SK-N-SH (cell line): ENCODE measurements at regions not wholly inside any gene's neighbourhood (a gene's known extent, or its start where the extent isn't known, plus 50 kb on each side); places are given as distances from the start of the nearest gene placed in this dataset.

Source experiments
- CTCF ChIA-PET: fragments of 300-600, 350-600 bp; formaldehyde crosslinking; extraction: SDS; loops from one replicate; lab custom pipeline; 2021; lab: Yijun Ruan, JAX
- POLR2A ChIA-PET: fragments of 350-600 bp; sonication (Branson Sonifier 250); formaldehyde crosslinking; extraction: SDS; loops from one replicate; lab custom pipeline; 2020; ENCODE audit warnings: antibody characterized with exemption, inconsistent platforms; lab: Yijun Ruan, JAX
- DNase-seq: peaks from one replicate; pipeline ENCODE4 v3.0.0; 2012
- H2AFZ ChIP-seq: fragments of 200-600 bp; sonication (generic); 2 replicates; pipeline ENCODE4 v1.8.1; 2016; ENCODE audit warnings: antibody characterized with exemption, mild to moderate bottlenecking, low read depth
- H3F3A ChIP-seq: fragments of 200-600 bp; sonication (generic); replicated peaks from 2 replicates; pipeline ENCODE3; 2016; ENCODE audit warnings: antibody characterized with exemption, mild to moderate bottlenecking; ENCODE audit not compliant: insufficient read depth
- H3K27ac ChIP-seq, 2 experiments: fragments of 200-500 bp in 1 of 2; fragments of 200-600 bp in 1 of 2; sonication (Bioruptor generic) in 1 of 2; sonication (generic), shearing (Covaris generic) in 1 of 2; 2 replicates each; pipeline versions ENCODE4 v1.5.1 to v1.6.1; 2014 to 2016; ENCODE audit warnings: low read depth in 2 of 2, inconsistent platforms in 1 of 2, low read length in 1 of 2, mild to moderate bottlenecking in 1 of 2, mixed read lengths in 1 of 2
- H3K27me3 ChIP-seq: fragments of 200-600 bp; sonication (generic), shearing (Covaris generic); 2 replicates; pipeline ENCODE4 v1.6.1; 2016; ENCODE audit warnings: mixed run types; ENCODE audit not compliant: insufficient read depth
- H3K36me3 ChIP-seq, 2 experiments: fragments of 200-500 bp in 1 of 2; fragments of 200-600 bp in 1 of 2; sonication (Bioruptor generic) in 1 of 2; sonication (generic) in 1 of 2; replicated peaks in 1 of 2; 2 replicates each; pipeline versions ENCODE3 to v1.5.1; 2014 to 2016; ENCODE audit warnings: low read length in 1 of 2, mild to moderate bottlenecking in 1 of 2; ENCODE audit not compliant: insufficient read depth in 2 of 2, control insufficient read depth in 1 of 2
- H3K4me1 ChIP-seq, 2 experiments: fragments of 200-500 bp in 1 of 2; fragments of 200-600 bp in 1 of 2; sonication (Bioruptor generic) in 1 of 2; sonication (generic), shearing (Covaris generic) in 1 of 2; 2 replicates each; pipeline versions ENCODE4 v1.5.1 to v1.6.1; 2014 to 2016; ENCODE audit warnings: low read depth in 1 of 2, low read length in 1 of 2, mixed run types in 1 of 2; ENCODE audit not compliant: insufficient read depth in 2 of 2, control insufficient read depth in 1 of 2
- H3K4me2 ChIP-seq: fragments of 200-600 bp; sonication (generic), shearing (Covaris generic); 2 replicates; pipeline ENCODE4 v1.6.1; 2017; ENCODE audit warnings: mixed run types
- H3K4me3 ChIP-seq, 2 experiments: fragments of 200-500 bp in 1 of 2; fragments of 200-600 bp in 1 of 2; sonication (Bioruptor generic) in 1 of 2; sonication (generic), shearing (Covaris generic) in 1 of 2; 2 replicates each; pipeline versions ENCODE4 v1.5.1 to v1.8.1; 2014 to 2016; ENCODE audit warnings: low read depth in 2 of 2, inconsistent platforms in 1 of 2, low read length in 1 of 2, mild to moderate bottlenecking in 1 of 2, mixed read lengths in 1 of 2, moderate library complexity in 1 of 2
- H3K79me2 ChIP-seq: fragments of 200-600 bp; sonication (generic); 2 replicates; pipeline ENCODE4 v1.8.1; 2017; ENCODE audit warnings: mild to moderate bottlenecking; ENCODE audit not compliant: insufficient read depth
- H3K9ac ChIP-seq: fragments of 200-600 bp; sonication (generic); 2 replicates; pipeline ENCODE4 v1.6.1; 2017; ENCODE audit warnings: mixed run types
- H3K9me2 ChIP-seq: fragments of 200-600 bp; sonication (generic); 2 replicates; pipeline ENCODE4 v1.6.1; 2017; ENCODE audit warnings: mixed run types
- H3K9me3 ChIP-seq: fragments of 200-600 bp; sonication (generic); 2 replicates; pipeline ENCODE4 v1.6.1; 2017; ENCODE audit warnings: mixed run types, mild to moderate bottlenecking, moderate library complexity
- H4K20me1 ChIP-seq: fragments of 200-600 bp; sonication (generic); 2 replicates; pipeline ENCODE4 v1.6.1; 2017; ENCODE audit warnings: mild to moderate bottlenecking, mixed run types; ENCODE audit not compliant: insufficient read depth
- EZH2phosphoT487 ChIP-seq: fragments of 200-600 bp; sonication (generic); IDR thresholded peaks from 2 replicates; pipeline ENCODE4 v1.6.1; 2017; ENCODE audit warnings: low read depth, mixed run types, mild to moderate bottlenecking, antibody characterized with exemption, moderate library complexity, borderline replicate concordance
- FOSL2 ChIP-seq: IDR thresholded peaks from 2 replicates; pipeline ENCODE4 v1.4.0; 2012; ENCODE audit warnings: low read depth, mild to moderate bottlenecking, moderate library complexity, borderline replicate concordance
- FOXM1 ChIP-seq: IDR thresholded peaks from 2 replicates; pipeline ENCODE4 v1.4.0; 2012; ENCODE audit warnings: low read depth, mild to moderate bottlenecking
- JUND ChIP-seq: IDR thresholded peaks from 2 replicates; pipeline ENCODE4 v1.4.0; 2012
- MXI1 ChIP-seq: IDR thresholded peaks from 2 replicates; pipeline ENCODE4 v1.6.1; 2012; ENCODE audit warnings: mild to moderate bottlenecking, low read depth, low read length, improper control_type of control experiment
- NFIC ChIP-seq: IDR thresholded peaks from 2 replicates; pipeline ENCODE4 v1.4.0; 2012; ENCODE audit warnings: borderline replicate concordance
- NRF1 ChIP-seq: IDR thresholded peaks from 2 replicates; pipeline ENCODE4 v1.6.1; 2012; ENCODE audit warnings: low read depth, mild to moderate bottlenecking, low read length
- RAD21 ChIP-seq: IDR thresholded peaks from 2 replicates; pipeline ENCODE4 v1.6.1; 2012; ENCODE audit warnings: mild to moderate bottlenecking, low read length
- RXRA ChIP-seq: IDR thresholded peaks from 2 replicates; pipeline ENCODE4 v1.4.0; 2012; ENCODE audit warnings: low read depth, mild to moderate bottlenecking, borderline replicate concordance
- SIN3A ChIP-seq: IDR thresholded peaks from 2 replicates; pipeline ENCODE4 v1.6.1; 2012; ENCODE audit warnings: low read depth, mild to moderate bottlenecking, low read length, moderate library complexity, borderline replicate concordance
- SMC3 ChIP-seq: IDR thresholded peaks from 2 replicates; pipeline ENCODE4 v1.6.1; 2012; ENCODE audit warnings: low read depth, low read length, improper control_type of control experiment
- TAF1 ChIP-seq: IDR thresholded peaks from 2 replicates; pipeline ENCODE4 v1.6.1; 2012; ENCODE audit warnings: low read depth, mild to moderate bottlenecking, low read length, moderate library complexity, borderline replicate concordance
- TCF12 ChIP-seq: IDR thresholded peaks from 2 replicates; pipeline ENCODE4 v1.4.0; 2012
- TEAD4 ChIP-seq: IDR thresholded peaks from 2 replicates; pipeline ENCODE4 v1.4.0; 2012; ENCODE audit warnings: mild to moderate bottlenecking, borderline replicate concordance; ENCODE audit not compliant: insufficient read depth
- YY1 ChIP-seq: IDR thresholded peaks from 2 replicates; pipeline ENCODE4 v1.4.0; 2012; ENCODE audit warnings: low read depth, mild to moderate bottlenecking
- WGBS: methylation state at CpG from one replicate; pipeline ENCODE4 v1.1.6; 2017; ENCODE audit warnings: low lambda C conversion rate; 5-methylcytosine and 5-hydroxymethylcytosine counted together
- TF ChIP-seq, protein P1 (sequence below): IDR thresholded peaks from 2 replicates; pipeline ENCODE4 v1.4.0; 2012; ENCODE audit warnings: low read depth
- TF ChIP-seq, protein P2 (sequence below): IDR thresholded peaks from 2 replicates; pipeline ENCODE4 v1.4.0; 2012; ENCODE audit warnings: low read depth, borderline replicate concordance
- TF ChIP-seq, protein P3 (sequence below): IDR thresholded peaks from 2 replicates; pipeline ENCODE4; 2012
- TF ChIP-seq, protein P4 (sequence below): fragments of 200-600 bp; sonication (generic); IDR thresholded peaks from 2 replicates; pipeline ENCODE4 v1.6.1; 2017; ENCODE audit warnings: antibody characterized with exemption, mild to moderate bottlenecking, moderate library complexity
- TF ChIP-seq, protein P5 (sequence below): IDR thresholded peaks from 2 replicates; pipeline ENCODE4 v1.4.0; 2012; ENCODE audit warnings: low read depth, borderline replicate concordance

DNA sequence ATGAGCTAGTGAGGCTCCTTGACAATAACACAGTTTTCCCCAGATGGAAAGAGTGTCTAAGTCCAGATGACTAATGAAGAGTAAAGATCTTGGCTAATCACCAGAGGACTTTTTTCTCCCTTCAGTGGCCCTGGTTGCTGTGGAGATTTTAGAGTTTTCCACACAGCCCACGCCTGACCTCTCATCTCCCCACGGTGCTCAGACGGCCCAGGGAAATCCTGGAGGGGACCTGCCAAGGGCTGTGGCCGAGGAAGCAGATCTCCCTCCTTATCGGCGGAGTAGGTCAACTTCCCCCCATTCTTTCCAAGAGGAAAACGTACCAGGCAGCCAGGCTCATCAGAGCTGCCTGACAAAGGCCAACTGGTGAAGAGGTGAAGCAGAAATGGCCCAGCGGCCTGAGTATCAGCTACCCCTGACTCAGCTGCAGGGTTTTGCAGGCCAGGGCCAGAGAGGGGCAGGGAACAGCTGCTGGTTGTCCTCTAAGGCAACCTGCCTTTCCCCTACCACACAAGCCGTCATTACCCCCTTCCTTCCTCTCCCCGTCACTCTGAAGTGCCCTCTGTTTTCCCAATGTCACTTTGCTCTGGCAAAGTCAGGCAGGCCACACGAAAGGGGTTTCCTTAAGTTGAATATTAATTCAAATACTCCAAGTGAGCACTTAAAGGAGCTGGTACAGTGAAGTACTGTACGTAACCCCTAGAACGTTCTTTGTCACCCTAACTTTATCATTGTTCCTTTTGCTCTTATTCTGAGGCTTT is 140.2 kb upstream of the ADAMTS18 start:
- CTCF ChIA-PET = interaction anchor here (1.6 kb wide), 1 partner anchor 338 kb away, joined by 7 read pairs; no protein-coding TSS in a partner anchor
- no peak overlapping the region for H3K4me2 ChIP-seq

GRCh38 chr16:77579351-77579891 is 142.9 kb upstream of the NUDT7 start:
- Histone ChIP-seq H3K36me3 (no peaks in the 10 kb centered on the region), H3K27me3 (no peaks in the 10 kb centered on the region), H3K9ac (no peak overlapping the region), H3K79me2 (no peaks in the 10 kb centered on the region), H3K4me1 (no peaks in the 10 kb centered on the region), H3K9me3 (no peaks in the 10 kb centered on the region), H3F3A (no peaks in the 10 kb centered on the region), H3K9me2 (no peaks in the 10 kb centered on the region), H3K4me2 (no peak overlapping the region), H2AFZ (no peak overlapping the region), H3K4me3 (no peak overlapping the region), H3K27ac (no peak overlapping the region), H4K20me1 (no peaks in the 10 kb centered on the region)
- no peak for DNase-seq
- POLR2A ChIA-PET = no interaction called here
- CTCF ChIA-PET = interaction anchor here (1.1 to 17.2 kb wide), 2 partner anchors 9 to 346 kb away, joined by 3 to 317 read pairs; no protein-coding TSS in a partner anchor
- WGBS = 18% methylated on average over 3 of the region's 3 CpGs
- TF ChIP-seq SIN3A (no peak), FOSL2 (no peak), JUND (no peak), MXI1 (no peak), FOXM1 (no peak), SMC3 (no peak), NFIC (no peak), EZH2phosphoT487 (no peak), RAD21 (no peak), TEAD4 (no peak), YY1 (no peak), TAF1 (no peak), RXRA (no peak), NRF1 (no peak)
- TF ChIP-seq, protein P1, sequence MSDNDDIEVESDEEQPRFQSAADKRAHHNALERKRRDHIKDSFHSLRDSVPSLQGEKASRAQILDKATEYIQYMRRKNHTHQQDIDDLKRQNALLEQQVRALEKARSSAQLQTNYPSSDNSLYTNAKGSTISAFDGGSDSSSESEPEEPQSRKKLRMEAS = no peak
- TF ChIP-seq, protein P2, sequence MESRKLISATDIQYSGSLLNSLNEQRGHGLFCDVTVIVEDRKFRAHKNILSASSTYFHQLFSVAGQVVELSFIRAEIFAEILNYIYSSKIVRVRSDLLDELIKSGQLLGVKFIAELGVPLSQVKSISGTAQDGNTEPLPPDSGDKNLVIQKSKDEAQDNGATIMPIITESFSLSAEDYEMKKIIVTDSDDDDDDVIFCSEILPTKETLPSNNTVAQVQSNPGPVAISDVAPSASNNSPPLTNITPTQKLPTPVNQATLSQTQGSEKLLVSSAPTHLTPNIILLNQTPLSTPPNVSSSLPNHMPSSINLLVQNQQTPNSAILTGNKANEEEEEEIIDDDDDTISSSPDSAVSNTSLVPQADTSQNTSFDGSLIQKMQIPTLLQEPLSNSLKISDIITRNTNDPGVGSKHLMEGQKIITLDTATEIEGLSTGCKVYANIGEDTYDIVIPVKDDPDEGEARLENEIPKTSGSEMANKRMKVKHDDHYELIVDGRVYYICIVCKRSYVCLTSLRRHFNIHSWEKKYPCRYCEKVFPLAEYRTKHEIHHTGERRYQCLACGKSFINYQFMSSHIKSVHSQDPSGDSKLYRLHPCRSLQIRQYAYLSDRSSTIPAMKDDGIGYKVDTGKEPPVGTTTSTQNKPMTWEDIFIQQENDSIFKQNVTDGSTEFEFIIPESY = no peak
- TF ChIP-seq, protein P3, sequence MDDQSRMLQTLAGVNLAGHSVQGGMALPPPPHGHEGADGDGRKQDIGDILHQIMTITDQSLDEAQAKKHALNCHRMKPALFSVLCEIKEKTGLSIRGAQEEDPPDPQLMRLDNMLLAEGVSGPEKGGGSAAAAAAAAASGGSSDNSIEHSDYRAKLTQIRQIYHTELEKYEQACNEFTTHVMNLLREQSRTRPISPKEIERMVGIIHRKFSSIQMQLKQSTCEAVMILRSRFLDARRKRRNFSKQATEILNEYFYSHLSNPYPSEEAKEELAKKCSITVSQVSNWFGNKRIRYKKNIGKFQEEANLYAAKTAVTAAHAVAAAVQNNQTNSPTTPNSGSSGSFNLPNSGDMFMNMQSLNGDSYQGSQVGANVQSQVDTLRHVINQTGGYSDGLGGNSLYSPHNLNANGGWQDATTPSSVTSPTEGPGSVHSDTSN = no peak
- TF ChIP-seq, protein P4, sequence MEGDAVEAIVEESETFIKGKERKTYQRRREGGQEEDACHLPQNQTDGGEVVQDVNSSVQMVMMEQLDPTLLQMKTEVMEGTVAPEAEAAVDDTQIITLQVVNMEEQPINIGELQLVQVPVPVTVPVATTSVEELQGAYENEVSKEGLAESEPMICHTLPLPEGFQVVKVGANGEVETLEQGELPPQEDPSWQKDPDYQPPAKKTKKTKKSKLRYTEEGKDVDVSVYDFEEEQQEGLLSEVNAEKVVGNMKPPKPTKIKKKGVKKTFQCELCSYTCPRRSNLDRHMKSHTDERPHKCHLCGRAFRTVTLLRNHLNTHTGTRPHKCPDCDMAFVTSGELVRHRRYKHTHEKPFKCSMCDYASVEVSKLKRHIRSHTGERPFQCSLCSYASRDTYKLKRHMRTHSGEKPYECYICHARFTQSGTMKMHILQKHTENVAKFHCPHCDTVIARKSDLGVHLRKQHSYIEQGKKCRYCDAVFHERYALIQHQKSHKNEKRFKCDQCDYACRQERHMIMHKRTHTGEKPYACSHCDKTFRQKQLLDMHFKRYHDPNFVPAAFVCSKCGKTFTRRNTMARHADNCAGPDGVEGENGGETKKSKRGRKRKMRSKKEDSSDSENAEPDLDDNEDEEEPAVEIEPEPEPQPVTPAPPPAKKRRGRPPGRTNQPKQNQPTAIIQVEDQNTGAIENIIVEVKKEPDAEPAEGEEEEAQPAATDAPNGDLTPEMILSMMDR = no peak
- TF ChIP-seq, protein P5, sequence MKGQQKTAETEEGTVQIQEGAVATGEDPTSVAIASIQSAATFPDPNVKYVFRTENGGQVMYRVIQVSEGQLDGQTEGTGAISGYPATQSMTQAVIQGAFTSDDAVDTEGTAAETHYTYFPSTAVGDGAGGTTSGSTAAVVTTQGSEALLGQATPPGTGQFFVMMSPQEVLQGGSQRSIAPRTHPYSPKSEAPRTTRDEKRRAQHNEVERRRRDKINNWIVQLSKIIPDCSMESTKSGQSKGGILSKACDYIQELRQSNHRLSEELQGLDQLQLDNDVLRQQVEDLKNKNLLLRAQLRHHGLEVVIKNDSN = no peak

More for the DNA sequence above, 140.2 kb upstream of the ADAMTS18 start:
- Histone ChIP-seq H3K4me1 (no peaks in the 10 kb centered on the region), H3K36me3 (no peaks in the 10 kb centered on the region), H3K9ac (no peak overlapping the region), H4K20me1 (no peaks in the 10 kb centered on the region), H3K79me2 (no peaks in the 10 kb centered on the region), H3F3A (no peaks in the 10 kb centered on the region), H3K4me3 (no peak overlapping the region), H3K9me2 (no peaks in the 10 kb centered on the region), H3K9me3 (no peaks in the 10 kb centered on the region), H2AFZ (no peak overlapping the region), H3K27ac (no peak overlapping the region), H3K27me3 (no peaks in the 10 kb centered on the region)
- DNase-seq = no peak
- POLR2A ChIA-PET = no interaction called here
- 66% methylated on average over 13 of the region's 13 CpGs for WGBS
- no peak for TF ChIP-seq TCF12
- TF ChIP-seq, protein P5 = no peak
